ENCODE measurements at regions not wholly inside any gene's neighbourhood (a gene's known extent, or its start where the extent isn't known, plus 50 kb on each side); places are given as distances from the start of the nearest gene placed in this dataset.
"Not testable (repeated sequence)": the region's sequence is repeated elsewhere in the genome, so short reads cannot be mapped to it uniquely, and the experiment has no call there.

GRCh38 chr2:57205241-57205640, 841.4 kb upstream of the VRK2 start:
- Histone ChIP-seq H3K4me1 (ENCODE audit: low read length) (no peaks in the 10 kb centered on the region), H3K9ac (ENCODE audit: low read length) (no peak overlapping the region), H3K27me3 (ENCODE audit: low read length) (no peaks in the 10 kb centered on the region), H3K27ac (ENCODE audit: low read length) (no peak overlapping the region), H3K4me2 (ENCODE audit: low read depth, low read length, poor library complexity, severe bottlenecking) (no peak overlapping the region), H3K9me2 (replicated peaks; ENCODE audit: insufficient read depth, low read length) (no peaks in the 10 kb centered on the region; the same call in 1 of the 2 replicates), H3K9me3 (ENCODE audit: low read length) (no peaks in the 10 kb centered on the region; the same call in none of the 2 replicates), H3K36me3 (ENCODE audit: insufficient read depth, low read length) (no peaks in the 10 kb centered on the region), H2AFZ (ENCODE audit: low read length) (no peak overlapping the region), H4K20me1 (ENCODE audit: insufficient read depth, low read depth, low read length) (no peaks in the 10 kb centered on the region), H3K4me3 (ENCODE audit: low read length) (no peak overlapping the region), H3K79me2 (ENCODE audit: low read length) (no peaks in the 10 kb centered on the region)
- DNase-seq = no peak

DNA sequence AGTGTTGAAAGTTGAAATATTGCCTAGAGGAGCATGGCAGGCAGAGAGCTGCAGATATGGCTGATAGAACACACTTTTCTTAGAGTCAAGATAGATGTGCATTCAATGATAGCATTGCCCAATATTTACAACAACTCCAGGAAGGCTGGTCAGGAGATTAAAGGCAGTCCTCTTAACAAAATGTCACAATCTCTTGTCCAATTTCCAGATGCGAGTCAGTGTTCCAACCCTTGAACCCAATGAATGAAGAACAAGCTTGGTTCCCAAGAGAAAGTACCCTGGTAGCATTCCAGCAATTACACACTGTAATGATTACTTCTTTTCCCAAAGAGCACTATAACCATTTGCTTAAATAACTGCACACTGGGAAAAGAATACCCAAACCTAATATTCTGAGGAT, 839.4 kb upstream of the VRK2 start:
- DNase-seq = no peak
- no peak overlapping the region for H3K4me3 ChIP-seq (ENCODE audit: low read length)
- no peaks in the 10 kb centered on the region for H3K79me2 ChIP-seq (ENCODE audit: low read length)
- H3K4me1 ChIP-seq (ENCODE audit: low read length) = no peaks in the 10 kb centered on the region
- no peak overlapping the region for H3K27ac ChIP-seq (ENCODE audit: low read length)
- H3K36me3 ChIP-seq (ENCODE audit: insufficient read depth, low read length) = no peaks in the 10 kb centered on the region
- no peaks in the 10 kb centered on the region for H4K20me1 ChIP-seq (ENCODE audit: insufficient read depth, low read depth, low read length)
- H3K9ac ChIP-seq (ENCODE audit: low read length) = no peak overlapping the region
- no peaks in the 10 kb centered on the region; the same call in none of the 2 replicates for H3K9me3 ChIP-seq (ENCODE audit: low read length)
- no peaks in the 10 kb centered on the region; the same call in 1 of the 2 replicates for H3K9me2 ChIP-seq (replicated peaks; ENCODE audit: insufficient read depth, low read length)
- H3K4me2 ChIP-seq (ENCODE audit: low read depth, low read length, poor library complexity, severe bottlenecking) = no peak overlapping the region
- no peak overlapping the region for H2AFZ ChIP-seq (ENCODE audit: low read length)
- no peaks in the 10 kb centered on the region for H3K27me3 ChIP-seq (ENCODE audit: low read length)

DNA sequence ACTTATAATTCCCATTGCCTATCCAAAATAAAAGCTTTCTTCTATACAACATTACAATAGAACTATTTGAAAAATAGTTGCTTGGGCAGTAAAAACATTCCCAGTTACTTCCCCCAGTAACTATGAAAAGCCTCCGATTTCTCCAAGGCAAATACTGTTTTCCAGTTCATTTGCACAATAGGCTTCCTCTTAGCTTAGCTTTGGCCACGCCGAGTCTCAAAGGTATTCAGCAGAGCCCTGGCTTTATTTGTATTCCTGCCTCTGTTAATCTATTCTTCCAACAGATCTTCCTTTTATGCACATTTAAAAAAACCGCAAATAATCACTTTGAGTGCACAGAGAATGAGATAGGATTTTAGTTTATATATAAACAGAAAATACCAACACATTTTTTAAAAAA, 836.8 kb upstream of the VRK2 start:
- Histone ChIP-seq H3K27ac (ENCODE audit: low read length) (no peak overlapping the region), H3K36me3 (ENCODE audit: insufficient read depth, low read length) (no peaks in the 10 kb centered on the region), H3K9me3 (ENCODE audit: low read length) (peaks cover 4% of the 10 kb centered on the region), H3K79me2 (ENCODE audit: low read length) (no peaks in the 10 kb centered on the region), H3K4me2 (ENCODE audit: low read depth, low read length, poor library complexity, severe bottlenecking) (no peak overlapping the region), H3K9ac (ENCODE audit: low read length) (no peak overlapping the region), H2AFZ (ENCODE audit: low read length) (no peak overlapping the region), H3K27me3 (ENCODE audit: low read length) (no peaks in the 10 kb centered on the region), H4K20me1 (ENCODE audit: insufficient read depth, low read depth, low read length) (no peaks in the 10 kb centered on the region), H3K4me3 (ENCODE audit: low read length) (no peak overlapping the region), H3K9me2 (replicated peaks; ENCODE audit: insufficient read depth, low read length) (no peaks in the 10 kb centered on the region; the same call in 1 of the 2 replicates), H3K4me1 (ENCODE audit: low read length) (no peaks in the 10 kb centered on the region)
- DNase-seq = no peak

- Histone ChIP-seq H3K27ac (ENCODE audit: low read length) (no peak overlapping the region), H4K20me1 (ENCODE audit: insufficient read depth, low read depth, low read length) (no peaks in the 10 kb centered on the region), H3K27me3 (ENCODE audit: low read length) (no peaks in the 10 kb centered on the region), H2AFZ (ENCODE audit: low read length) (no peak overlapping the region), H3K36me3 (ENCODE audit: insufficient read depth, low read length) (no peaks in the 10 kb centered on the region), H3K9me2 (replicated peaks; ENCODE audit: insufficient read depth, low read length) (no peaks in the 10 kb centered on the region; the same call in 1 of the 2 replicates), H3K4me1 (ENCODE audit: low read length) (no peaks in the 10 kb centered on the region), H3K4me3 (ENCODE audit: low read length) (no peak overlapping the region), H3K9me3 (ENCODE audit: low read length) (peaks cover 9% of the 10 kb centered on the region), H3K79me2 (ENCODE audit: low read length) (no peaks in the 10 kb centered on the region), H3K9ac (ENCODE audit: low read length) (no peak overlapping the region), H3K4me2 (ENCODE audit: low read depth, low read length, poor library complexity, severe bottlenecking) (no peak overlapping the region)
- no peak for DNase-seq
These were observed 835.8 kb upstream of the VRK2 start for GRCh38 chr2:57210855-57211254.

DNA sequence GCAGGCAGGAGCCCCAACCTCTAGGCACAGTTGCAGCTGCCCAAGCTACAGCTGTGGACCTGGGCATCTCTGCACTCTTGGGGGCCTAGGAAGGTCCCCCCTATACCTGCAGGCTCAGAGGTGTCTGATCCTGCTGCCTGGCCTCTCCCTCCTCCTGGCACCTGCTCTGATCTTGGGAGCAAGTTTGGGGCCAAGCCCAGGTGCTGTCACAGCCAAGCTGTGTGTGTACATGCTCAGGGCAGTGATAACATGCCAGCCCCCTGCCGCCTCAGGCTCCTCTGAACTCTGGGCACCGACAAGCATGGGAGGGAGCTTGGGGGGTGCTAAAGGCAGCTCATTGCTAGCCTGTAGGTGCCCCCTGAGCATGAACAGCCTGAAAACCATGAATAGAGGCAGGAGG, 829.6 kb upstream of the VRK2 start:
- Histone ChIP-seq H3K27ac (ENCODE audit: low read length) (no peak overlapping the region), H3K27me3 (ENCODE audit: low read length) (no peaks in the 10 kb centered on the region), H3K4me3 (ENCODE audit: low read length) (no peak overlapping the region), H2AFZ (ENCODE audit: low read length) (no peak overlapping the region), H3K36me3 (ENCODE audit: insufficient read depth, low read length) (no peaks in the 10 kb centered on the region), H3K9ac (ENCODE audit: low read length) (no peak overlapping the region), H3K9me2 (replicated peaks; ENCODE audit: insufficient read depth, low read length) (no peaks in the 10 kb centered on the region), H3K4me1 (ENCODE audit: low read length) (no peaks in the 10 kb centered on the region), H3K9me3 (ENCODE audit: low read length) (peaks cover 35% of the 10 kb centered on the region), H3K79me2 (ENCODE audit: low read length) (no peaks in the 10 kb centered on the region), H3K4me2 (ENCODE audit: low read depth, low read length, poor library complexity, severe bottlenecking) (no peak overlapping the region), H4K20me1 (ENCODE audit: insufficient read depth, low read depth, low read length) (no peaks in the 10 kb centered on the region)
- DNase-seq = no peak

DNA sequence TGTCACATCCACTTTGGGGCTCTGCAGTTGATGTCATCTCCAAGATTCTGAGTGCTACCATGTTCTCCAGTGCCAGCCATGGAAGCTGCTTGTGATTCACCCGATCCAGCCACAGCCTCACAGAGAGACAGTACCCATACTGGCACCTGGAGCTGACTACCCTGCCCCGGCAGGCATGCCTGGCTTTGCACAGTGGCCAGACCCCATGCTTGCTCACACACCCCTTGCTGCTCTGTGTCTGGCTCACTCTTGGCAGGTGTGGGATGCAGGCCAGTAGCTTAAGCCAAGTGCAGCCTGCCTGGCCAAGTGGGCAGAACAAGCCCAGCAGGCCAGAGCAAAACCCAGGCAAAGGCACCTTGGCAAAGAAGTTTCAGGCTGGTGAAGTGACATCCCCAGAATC, 828.4 kb upstream of the VRK2 start:
- peaks cover 32% of the 10 kb centered on the region for H3K9me3 ChIP-seq (ENCODE audit: low read length)
- no peak overlapping the region for H3K9ac ChIP-seq (ENCODE audit: low read length)
- H2AFZ ChIP-seq (ENCODE audit: low read length) = no peak overlapping the region
- H3K79me2 ChIP-seq (ENCODE audit: low read length) = no peaks in the 10 kb centered on the region
- no peaks in the 10 kb centered on the region for H3K36me3 ChIP-seq (ENCODE audit: insufficient read depth, low read length)
- no peak overlapping the region for H3K4me2 ChIP-seq (ENCODE audit: low read depth, low read length, poor library complexity, severe bottlenecking)
- no peaks in the 10 kb centered on the region for H4K20me1 ChIP-seq (ENCODE audit: insufficient read depth, low read depth, low read length)
- no peaks in the 10 kb centered on the region for H3K9me2 ChIP-seq (replicated peaks; ENCODE audit: insufficient read depth, low read length)
- H3K27ac ChIP-seq (ENCODE audit: low read length) = no peak overlapping the region
- H3K27me3 ChIP-seq (ENCODE audit: low read length) = no peaks in the 10 kb centered on the region
- H3K4me3 ChIP-seq (ENCODE audit: low read length) = no peak overlapping the region
- no peak for DNase-seq
- H3K4me1 ChIP-seq (ENCODE audit: low read length) = no peaks in the 10 kb centered on the region

DNA sequence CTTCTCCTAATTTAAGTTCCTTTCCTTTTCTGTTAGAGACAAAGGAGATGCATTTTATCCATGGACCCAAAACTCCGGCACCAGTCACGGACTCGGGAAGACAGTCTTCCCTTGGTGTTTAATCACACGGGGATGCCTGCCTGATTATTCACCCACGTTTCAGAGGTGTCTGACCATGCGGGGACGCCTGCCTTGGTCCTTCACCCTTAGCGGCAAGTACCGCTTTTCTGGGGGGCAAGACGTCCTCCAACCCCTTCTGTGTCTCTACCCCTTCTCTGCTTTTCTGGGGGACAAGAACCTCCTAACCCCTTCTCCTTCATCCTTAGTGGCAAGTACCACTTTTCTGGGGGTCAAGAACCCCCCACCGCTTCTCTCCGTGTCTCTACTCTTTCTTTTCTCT, 816.9 kb upstream of the VRK2 start:
- H3K4me2 ChIP-seq (ENCODE audit: low read depth, low read length, poor library complexity, severe bottlenecking); H2AFZ ChIP-seq (ENCODE audit: low read length); H3K9ac ChIP-seq (ENCODE audit: low read length); H3K9me2 ChIP-seq (replicated peaks; ENCODE audit: insufficient read depth, low read length); H3K27me3 ChIP-seq (ENCODE audit: low read length); H3K79me2 ChIP-seq (ENCODE audit: low read length); H3K9me3 ChIP-seq (ENCODE audit: low read length); DNase-seq; H3K4me3 ChIP-seq (ENCODE audit: low read length); H3K36me3 ChIP-seq (ENCODE audit: insufficient read depth, low read length); H4K20me1 ChIP-seq (ENCODE audit: insufficient read depth, low read depth, low read length); H3K27ac ChIP-seq (ENCODE audit: low read length); H3K4me1 ChIP-seq (ENCODE audit: low read length): not testable (repeated sequence)

- not testable (repeated sequence) for H3K4me1 ChIP-seq (ENCODE audit: low read length); H3K9ac ChIP-seq (ENCODE audit: low read length); H3K27ac ChIP-seq (ENCODE audit: low read length)
These were observed 814.3 kb upstream of the VRK2 start for GRCh38 chr2:57232341-57232740.

GRCh38 chr2:57251495-57251894, 795.1 kb upstream of the VRK2 start:
- not testable (repeated sequence) for H3K27ac ChIP-seq (ENCODE audit: low read length); DNase-seq; H3K4me3 ChIP-seq (ENCODE audit: low read length); H3K9ac ChIP-seq (ENCODE audit: low read length); H4K20me1 ChIP-seq (ENCODE audit: insufficient read depth, low read depth, low read length); H3K4me2 ChIP-seq (ENCODE audit: low read depth, low read length, poor library complexity, severe bottlenecking); H3K79me2 ChIP-seq (ENCODE audit: low read length); H3K4me1 ChIP-seq (ENCODE audit: low read length); H3K27me3 ChIP-seq (ENCODE audit: low read length); H3K36me3 ChIP-seq (ENCODE audit: insufficient read depth, low read length); H2AFZ ChIP-seq (ENCODE audit: low read length); H3K9me3 ChIP-seq (ENCODE audit: low read length); H3K9me2 ChIP-seq (replicated peaks; ENCODE audit: insufficient read depth, low read length)

More at GRCh38 chr2:57232341-57232740, 814.3 kb upstream of the VRK2 start:
- not testable (repeated sequence) for DNase-seq; H3K27me3 ChIP-seq (ENCODE audit: low read length); H3K9me2 ChIP-seq (replicated peaks; ENCODE audit: insufficient read depth, low read length); H3K4me3 ChIP-seq (ENCODE audit: low read length); H3K4me2 ChIP-seq (ENCODE audit: low read depth, low read length, poor library complexity, severe bottlenecking); H3K79me2 ChIP-seq (ENCODE audit: low read length); H3K36me3 ChIP-seq (ENCODE audit: insufficient read depth, low read length); H3K9me3 ChIP-seq (ENCODE audit: low read length); H2AFZ ChIP-seq (ENCODE audit: low read length); H4K20me1 ChIP-seq (ENCODE audit: insufficient read depth, low read depth, low read length)

All from Karpas-422 (cell line).